Ovary (tissue), 3 donors: ENCODE measurements at regions not wholly inside any gene's neighbourhood (a gene's known extent, or its start where the extent isn't known, plus 50 kb on each side); places are given as distances from the start of the nearest gene placed in this dataset.

ENCODE experiments used
- CTCF ChIP-seq, 3 donors: fragments of 450-650 bp in 2 of 3; fragments of 200-600 bp in 1 of 3; IDR thresholded peaks; one replicate each; pipeline versions ENCODE4 v1.5.1 to v1.8.0; 2016 to 2022; ENCODE audit warnings: antibody characterized with exemption in 3 of 3, mild to moderate bottlenecking in 1 of 3
- EP300 ChIP-seq: sonication (generic); formaldehyde crosslinking; IDR thresholded peaks from one replicate; pipeline ENCODE4 v1.6.1; 2017; ENCODE audit warnings: antibody characterized with exemption
- POLR2A ChIP-seq: fragments of 450-650 bp; IDR thresholded peaks from one replicate; pipeline ENCODE4 v1.6.1; 2017; ENCODE audit warnings: antibody characterized with exemption, mild to moderate bottlenecking, moderate library complexity
- donor health status: DM: no; HTN: no; CAD: no.

- TF ChIP-seq CTCF (IDR thresholded peaks at IDR 0.05) (no peak), EP300 (no peak), POLR2A (no peak)
Measured at GRCh38 chr13:29689548-29689947, 94.1 kb upstream of the SLC7A1 start.
